HEK293 (cell line): ENCODE measurements at regions not wholly inside any gene's neighbourhood (a gene's known extent, or its start where the extent isn't known, plus 50 kb on each side); places are given as distances from the start of the nearest gene placed in this dataset.

ENCODE experiments used
- CTCF ChIP-seq: fragments of 450-650 bp; formaldehyde crosslinking; IDR thresholded peaks from 2 replicates; pipeline ENCODE4 v1.5.1; 2016; ENCODE audit warnings: missing biosample characterization, missing genetic modification characterization
- ZBTB26 ChIP-seq: fragments of 450-650 bp; formaldehyde crosslinking; optimal IDR thresholded peaks from 2 replicates; pipeline ENCODE3; 2016; ENCODE audit warnings: missing biosample characterization, mild to moderate bottlenecking, missing genetic modification characterization
- ZFP41 ChIP-seq: fragments of 450-650 bp; formaldehyde crosslinking; IDR thresholded peaks from 2 replicates; pipeline ENCODE4 v1.5.1; 2016; ENCODE audit warnings: missing biosample characterization, missing genetic modification characterization, borderline replicate concordance
- ZNF146 ChIP-seq: fragments of 450-650 bp; formaldehyde crosslinking; IDR thresholded peaks from 2 replicates; pipeline ENCODE4 v1.5.1; 2016; ENCODE audit warnings: missing biosample characterization, missing genetic modification characterization

GRCh38 chr16:65534121-65534528 is 412.3 kb upstream of the CDH11 start:
- TF ChIP-seq CTCF (tag by site-specific recombination) (no peak), ZNF146 (tag by site-specific recombination) (no peak), ZBTB26 (tag by site-specific recombination) (no peak), ZFP41 (tag by site-specific recombination) (no peak)
